ENCODE measurements at regions not wholly inside any gene's neighbourhood (a gene's known extent, or its start where the extent isn't known, plus 50 kb on each side); places are given as distances from the start of the nearest gene placed in this dataset.

DNA sequence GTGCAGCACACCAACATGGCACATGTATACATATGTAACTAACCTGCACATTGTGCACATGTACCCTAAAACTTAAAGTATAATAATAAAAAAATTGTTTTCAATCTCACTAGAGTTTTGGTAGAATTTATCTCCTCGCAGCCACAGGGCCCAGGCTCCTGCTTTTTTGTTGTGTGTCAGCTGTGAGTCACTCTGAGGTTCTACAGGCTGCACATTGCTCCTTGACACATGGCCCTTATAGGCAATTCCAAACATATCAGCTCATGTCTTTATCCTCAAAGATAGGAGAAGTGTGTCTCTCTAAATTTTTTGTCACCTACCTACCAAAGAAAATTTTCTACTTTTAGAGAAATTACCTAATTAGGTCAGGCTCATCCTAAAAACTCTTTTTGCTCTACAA lies 252.1 kb upstream of the ADGRL3 start:
- TF ChIP-seq POU5F1 (IDR thresholded peaks at IDR 0.05; ENCODE audit: low read depth, low read length), result no peak
- TF ChIP-seq, protein P1, sequence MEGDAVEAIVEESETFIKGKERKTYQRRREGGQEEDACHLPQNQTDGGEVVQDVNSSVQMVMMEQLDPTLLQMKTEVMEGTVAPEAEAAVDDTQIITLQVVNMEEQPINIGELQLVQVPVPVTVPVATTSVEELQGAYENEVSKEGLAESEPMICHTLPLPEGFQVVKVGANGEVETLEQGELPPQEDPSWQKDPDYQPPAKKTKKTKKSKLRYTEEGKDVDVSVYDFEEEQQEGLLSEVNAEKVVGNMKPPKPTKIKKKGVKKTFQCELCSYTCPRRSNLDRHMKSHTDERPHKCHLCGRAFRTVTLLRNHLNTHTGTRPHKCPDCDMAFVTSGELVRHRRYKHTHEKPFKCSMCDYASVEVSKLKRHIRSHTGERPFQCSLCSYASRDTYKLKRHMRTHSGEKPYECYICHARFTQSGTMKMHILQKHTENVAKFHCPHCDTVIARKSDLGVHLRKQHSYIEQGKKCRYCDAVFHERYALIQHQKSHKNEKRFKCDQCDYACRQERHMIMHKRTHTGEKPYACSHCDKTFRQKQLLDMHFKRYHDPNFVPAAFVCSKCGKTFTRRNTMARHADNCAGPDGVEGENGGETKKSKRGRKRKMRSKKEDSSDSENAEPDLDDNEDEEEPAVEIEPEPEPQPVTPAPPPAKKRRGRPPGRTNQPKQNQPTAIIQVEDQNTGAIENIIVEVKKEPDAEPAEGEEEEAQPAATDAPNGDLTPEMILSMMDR (IDR thresholded peaks at IDR 0.05; ENCODE audit: control extremely low read depth in 1 of 3, insufficient read depth in 1 of 3, low read depth in 1 of 3, low read length in 3 of 3), result no peak
- no peak for TF ChIP-seq POLR2AphosphoS5 (IDR thresholded peaks at IDR 0.05; ENCODE audit: low read depth, low read length)
- no peak for TF ChIP-seq TCF12 (IDR thresholded peaks at IDR 0.05; ENCODE audit: low read depth, low read length)
- no peak for TF ChIP-seq EP300 (IDR thresholded peaks at IDR 0.05; ENCODE audit: borderline replicate concordance in 1 of 2, low read depth in 2 of 2, low read length in 2 of 2)
- TF ChIP-seq EZH2 (IDR thresholded peaks at IDR 0.05; ENCODE audit: low read depth, low read length, severe bottlenecking), result no peak
- TF ChIP-seq SIX5 (IDR thresholded peaks at IDR 0.05; ENCODE audit: low read depth, low read length), result no peak
